ENCODE measurements at regions not wholly inside any gene's neighbourhood (a gene's known extent, or its start where the extent isn't known, plus 50 kb on each side); places are given as distances from the start of the nearest gene placed in this dataset.

DNA sequence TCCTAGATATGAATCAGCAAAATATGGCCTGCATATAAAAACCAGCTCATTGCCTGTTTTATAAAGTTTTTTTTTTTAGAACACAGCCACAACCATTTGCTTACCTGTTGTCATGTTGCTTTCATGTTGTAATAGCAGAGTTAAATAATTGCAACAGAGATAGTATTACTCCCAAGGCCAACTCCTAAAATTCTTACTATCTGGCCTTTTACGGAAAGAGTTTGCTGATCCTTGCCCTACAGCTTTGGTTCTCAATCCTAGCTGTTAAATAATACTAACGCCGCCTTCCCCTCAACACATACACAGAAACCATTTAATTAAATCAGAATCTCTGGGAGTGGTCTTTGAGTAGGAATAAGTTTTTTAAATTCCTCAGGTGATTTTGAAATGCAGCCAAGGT lies 231.3 kb upstream of the TET2 start:
- TF ChIP-seq CTCF (IDR thresholded peaks at IDR 0.05) (no peak), EP300 (IDR thresholded peaks at IDR 0.05) (no peak), POLR2A (IDR thresholded peaks at IDR 0.05; ENCODE audit: low read depth) (no peak)

All from esophagus muscularis mucosa (tissue), 4 donors.